ENCODE measurements at regions not wholly inside any gene's neighbourhood (a gene's known extent, or its start where the extent isn't known, plus 50 kb on each side); places are given as distances from the start of the nearest gene placed in this dataset.

- ChIA-PET CTCF (no interaction called here), RAD21 (ENCODE audit: low non-redundant PET in 1 of 2, low total read pairs in 2 of 2, uncharacterized antibody in 2 of 2, unreplicated experiment in 2 of 2) (no interaction called here), POLR2A (no interaction called here)
- TF ChIP-seq RAD21 (IDR thresholded peaks at IDR 0.05; ENCODE audit: low read depth) (no peak), SIN3A (IDR thresholded peaks at IDR 0.05; ENCODE audit: low read depth) (no peak), EGR1 (IDR thresholded peaks at IDR 0.05; ENCODE audit: low read depth) (no peak), SRF (IDR thresholded peaks at IDR 0.05; ENCODE audit: low read depth) (no peak), CTCF (IDR thresholded peaks at IDR 0.05 in 2 of 3, conservative IDR thresholded peaks at IDR 0.05 in 1 of 3; ENCODE audit: borderline replicate concordance in 1 of 3, insufficient read depth in 1 of 3, low read depth in 2 of 3, low read length in 2 of 3) (no peak), YY1 (IDR thresholded peaks at IDR 0.05; ENCODE audit: extremely low read depth, insufficient replicate concordance, low read depth, low read length) (no peak)
- Histone ChIP-seq H3K36me3 (ENCODE audit: control insufficient read depth in 1 of 2, insufficient read depth in 2 of 2, low read length in 2 of 2) (no peaks in the 10 kb centered on the region), H3K9ac (ENCODE audit: low read length) (no peak overlapping the region), H4K20me1 (ENCODE audit: insufficient read depth) (no peaks in the 10 kb centered on the region), H3K4me3 (replicated peaks in 1 of 2; ENCODE audit: low read depth in 1 of 2, low read length in 2 of 2) (no peak overlapping the region), H3K27ac (ENCODE audit: low read depth, low read length) (no peak overlapping the region), H3K4me2 (ENCODE audit: low read length) (no peak overlapping the region), H3K4me1 (ENCODE audit: control insufficient read depth in 1 of 2, insufficient read depth in 2 of 2, low read length in 2 of 2) (peaks cover 19 to 24% of the 10 kb centered on the region in 2 experiments; a peak in 3 of 4 replicates), H3K27me3 (ENCODE audit: insufficient read depth, low read length) (no peaks in the 10 kb centered on the region), H3K9me3 (ENCODE audit: control insufficient read depth in 1 of 2, insufficient read depth in 1 of 2, low read depth in 1 of 2, low read length in 2 of 2) (no peaks in the 10 kb centered on the region; a peak in 1 of 4 replicates), H3K79me2 (ENCODE audit: insufficient read depth, low read length) (no peaks in the 10 kb centered on the region), H2AFZ (ENCODE audit: low read depth, low read length, poor library complexity, severe bottlenecking) (no peak overlapping the region), H3K9me2 (ENCODE audit: insufficient read depth) (no peaks in the 10 kb centered on the region)
- ATAC-seq (0 out of 2 replicates have a peak, but pooled peaks have one; percentile 39), DNase-seq (ENCODE audit: low read depth, low spot score) (no peak)
- intact Hi-C loops (cut with micrococcal nuclease) = no loop called here
- BruUV-seq (replicated peaks) = no TSS peak
These were observed 50.8 kb upstream of the SSBP3 start for GRCh38 chr1:54456921-54457529.

- Histone ChIP-seq H3K9ac (ENCODE audit: low read length) (no peak overlapping the region), H3K27ac (ENCODE audit: low read depth, low read length) (no peak overlapping the region), H2AFZ (ENCODE audit: low read depth, low read length, poor library complexity, severe bottlenecking) (no peak overlapping the region), H3K9me3 (ENCODE audit: control insufficient read depth in 1 of 2, insufficient read depth in 1 of 2, low read depth in 1 of 2, low read length in 2 of 2) (no peaks in the 10 kb centered on the region; a peak in 1 of 4 replicates), H3K79me2 (ENCODE audit: insufficient read depth, low read length) (no peaks in the 10 kb centered on the region), H3K9me2 (ENCODE audit: insufficient read depth) (no peaks in the 10 kb centered on the region), H3K4me1 (ENCODE audit: control insufficient read depth in 1 of 2, insufficient read depth in 2 of 2, low read length in 2 of 2) (peaks cover 19 to 24% of the 10 kb centered on the region in 2 experiments; a peak in 3 of 4 replicates), H4K20me1 (ENCODE audit: insufficient read depth) (no peaks in the 10 kb centered on the region), H3K4me2 (ENCODE audit: low read length) (no peak overlapping the region), H3K36me3 (ENCODE audit: control insufficient read depth in 1 of 2, insufficient read depth in 2 of 2, low read length in 2 of 2) (no peaks in the 10 kb centered on the region), H3K4me3 (replicated peaks in 1 of 2; ENCODE audit: low read depth in 1 of 2, low read length in 2 of 2) (no peak overlapping the region), H3K27me3 (ENCODE audit: insufficient read depth, low read length) (no peaks in the 10 kb centered on the region)
- DNase-seq (ENCODE audit: low read depth, low spot score) = no peak
- intact Hi-C loops (cut with micrococcal nuclease) = no loop called here
- ATAC-seq = no peak
- TF ChIP-seq ELF1 (IDR thresholded peaks at IDR 0.05; ENCODE audit: borderline replicate concordance, low read depth) (no peak), CTCF (IDR thresholded peaks at IDR 0.05 in 2 of 3, conservative IDR thresholded peaks at IDR 0.05 in 1 of 3; ENCODE audit: borderline replicate concordance in 1 of 3, insufficient read depth in 1 of 3, low read depth in 2 of 3, low read length in 2 of 3) (no peak), ZBTB33 (IDR thresholded peaks at IDR 0.05; ENCODE audit: extremely low read depth, insufficient replicate concordance, low read length) (no peak), ATF3 (IDR thresholded peaks at IDR 0.05) (no peak), JUND (IDR thresholded peaks at IDR 0.05) (no peak)
- RAD21 ChIA-PET (ENCODE audit: low non-redundant PET in 1 of 2, low total read pairs in 2 of 2, uncharacterized antibody in 2 of 2, unreplicated experiment in 2 of 2) = no interaction called here
- no TSS peak for BruUV-seq (replicated peaks)
- POLR2A ChIA-PET = no interaction called here
- CTCF ChIA-PET = no interaction called here
These were observed 50.2 kb upstream of the SSBP3 start for GRCh38 chr1:54456361-54456760.
